HG03097 (cell line): ENCODE measurements at regions not wholly inside any gene's neighbourhood (a gene's known extent, or its start where the extent isn't known, plus 50 kb on each side); places are given as distances from the start of the nearest gene placed in this dataset.

Source experiments
- ATAC-seq: cut with Tn5 transposase; IDR thresholded peaks from one replicate; pipeline ENCODE4 v1.9.1; 2021; ENCODE audit not compliant: unreplicated experiment, low FRiP score

- ATAC-seq: no peak
Observed at GRCh38 chr12:25818596-25819390, 139.7 kb upstream of the RASSF8 start.

GRCh38 chr12:25819691-25820090 is 138.8 kb upstream of the RASSF8 start:
- no peak for ATAC-seq

GRCh38 chr12:25822281-25822680 is 136.2 kb upstream of the RASSF8 start:
- no peak for ATAC-seq

GRCh38 chr12:25824734-25825133 is 133.7 kb upstream of the RASSF8 start:
- no peak for ATAC-seq

- ATAC-seq: no peak
Observed at GRCh38 chr12:25825446-25825845, 133.0 kb upstream of the RASSF8 start.

GRCh38 chr12:25827141-25827540 is 131.3 kb upstream of the RASSF8 start:
- no peak for ATAC-seq

GRCh38 chr12:25827747-25828146 is 130.7 kb upstream of the RASSF8 start:
- no peak for ATAC-seq

- ATAC-seq: no peak
Observed at GRCh38 chr12:25828188-25828587, 130.3 kb upstream of the RASSF8 start.

GRCh38 chr12:25829192-25829591 is 129.3 kb upstream of the RASSF8 start:
- ATAC-seq: no peak

GRCh38 chr12:25830456-25830855 is 128.0 kb upstream of the RASSF8 start:
- ATAC-seq: no peak

GRCh38 chr12:25833657-25834056 is 124.8 kb upstream of the RASSF8 start:
- no peak for ATAC-seq

- ATAC-seq: no peak
Observed at GRCh38 chr12:25835385-25835784, 123.1 kb upstream of the RASSF8 start.

- no peak for ATAC-seq
Observed at GRCh38 chr12:25838007-25838406, 120.5 kb upstream of the RASSF8 start.

GRCh38 chr12:25839470-25839869 is 119.0 kb upstream of the RASSF8 start:
- ATAC-seq: no peak

- no peak for ATAC-seq
Observed at GRCh38 chr12:25840678-25841465, 117.6 kb upstream of the RASSF8 start.

- no peak for ATAC-seq
Observed at GRCh38 chr12:25842254-25842653, 116.2 kb upstream of the RASSF8 start.

- ATAC-seq: no peak
Observed at GRCh38 chr12:25843976-25844375, 114.5 kb upstream of the RASSF8 start.

- no peak for ATAC-seq
Observed at GRCh38 chr12:25845415-25845814, 113.1 kb upstream of the RASSF8 start.

- no peak for ATAC-seq
Observed at GRCh38 chr12:25852792-25853191, 105.7 kb upstream of the RASSF8 start.

GRCh38 chr12:25853316-25854095 is 105.0 kb upstream of the RASSF8 start:
- no peak for ATAC-seq

- no peak for ATAC-seq
Observed at GRCh38 chr12:25854991-25855390, 103.5 kb upstream of the RASSF8 start.
